OCI-LY1 (cell line): ENCODE measurements at regions not wholly inside any gene's neighbourhood (a gene's known extent, or its start where the extent isn't known, plus 50 kb on each side); places are given as distances from the start of the nearest gene placed in this dataset.

Source experiments
- H2AFZ ChIP-seq: fragments of 200-600 bp; sonication (generic), shearing (Covaris generic); 2 replicates; pipeline ENCODE4 v1.6.0; 2014; ENCODE audit warnings: antibody characterized with exemption, mild to moderate bottlenecking, low read length
- H3F3A ChIP-seq: fragments of 200-600 bp; sonication (generic), shearing (Covaris generic); 2 replicates; pipeline ENCODE4 v1.6.0; 2014; ENCODE audit warnings: mild to moderate bottlenecking, antibody characterized with exemption, low read length, moderate library complexity; ENCODE audit not compliant: insufficient read depth
- H3K27ac ChIP-seq: fragments of 200-600 bp; sonication (generic); 2 replicates; pipeline ENCODE4 v1.5.1; 2014; ENCODE audit warnings: low read length, mixed run types, mild to moderate bottlenecking, low read depth; ENCODE audit not compliant: poor library complexity, severe bottlenecking
- H3K27me3 ChIP-seq: fragments of 200-600 bp; sonication (generic); 2 replicates; pipeline ENCODE4 v1.6.0; 2014; ENCODE audit warnings: antibody characterized with exemption, mild to moderate bottlenecking, low read length, moderate library complexity; ENCODE audit not compliant: insufficient read depth
- H3K36me3 ChIP-seq: fragments of 200-600 bp; sonication (generic); 2 replicates; pipeline ENCODE4 v1.6.1; 2014; ENCODE audit warnings: mild to moderate bottlenecking, antibody characterized with exemption, low read length, moderate library complexity, mixed read lengths; ENCODE audit not compliant: insufficient read depth
- H3K4me1 ChIP-seq: fragments of 200-600 bp; sonication (generic); 2 replicates; pipeline ENCODE4 v1.5.1; 2014; ENCODE audit warnings: mild to moderate bottlenecking, low read length, moderate library complexity; ENCODE audit not compliant: insufficient read depth, severe bottlenecking
- H3K4me2 ChIP-seq: fragments of 200-600 bp; sonication (generic), shearing (Covaris generic); 2 replicates; pipeline ENCODE4 v1.6.1; 2014; ENCODE audit warnings: low read length
- H3K4me3 ChIP-seq: fragments of 200-600 bp; sonication (generic); 2 replicates; pipeline ENCODE4 v1.5.1; 2014; ENCODE audit warnings: low read length, low read depth, mild to moderate bottlenecking, mixed read lengths; ENCODE audit not compliant: poor library complexity, severe bottlenecking
- H3K79me2 ChIP-seq: fragments of 200-600 bp; shearing (Covaris generic); 2 replicates; pipeline ENCODE4 v1.6.1; 2016; ENCODE audit warnings: mixed run types, low read length, mixed read lengths; ENCODE audit not compliant: insufficient read depth
- H3K9ac ChIP-seq: fragments of 200-600 bp; sonication (generic), shearing (Covaris generic); 2 replicates; pipeline ENCODE4 v1.6.1; 2014; ENCODE audit warnings: mild to moderate bottlenecking, low read length, mixed read lengths
- H3K9me2 ChIP-seq: fragments of 200-600 bp; sonication (generic), shearing (Covaris generic); 2 replicates; pipeline ENCODE4 v1.6.1; 2014; ENCODE audit warnings: low read depth, mild to moderate bottlenecking, low read length, mixed read lengths
- H3K9me3 ChIP-seq: fragments of 200-600 bp; shearing (Covaris generic); 2 replicates; pipeline ENCODE4 v1.6.1; 2014; ENCODE audit warnings: low read length, mixed read lengths
- H4K20me1 ChIP-seq: fragments of 200-600 bp; sonication (generic), shearing (Covaris generic); 2 replicates; pipeline ENCODE4 v1.6.0; 2016; ENCODE audit warnings: mild to moderate bottlenecking, low read length; ENCODE audit not compliant: insufficient read depth
- EZH2 ChIP-seq: fragments of 200-600 bp; sonication (generic), shearing (Covaris generic); IDR thresholded peaks from 2 replicates; pipeline ENCODE4 v1.8.0; 2017; ENCODE audit warnings: borderline replicate concordance, mixed run types, mild to moderate bottlenecking, antibody characterized with exemption, low read length, moderate library complexity, mixed read lengths
- TF ChIP-seq, protein P1 (sequence below): fragments of 200-600 bp; sonication (generic), shearing (Covaris generic); IDR thresholded peaks from 2 replicates; pipeline ENCODE4 v1.5.1; 2017; ENCODE audit warnings: mild to moderate bottlenecking, antibody characterized with exemption, low read length, moderate library complexity, mixed read lengths

DNA sequence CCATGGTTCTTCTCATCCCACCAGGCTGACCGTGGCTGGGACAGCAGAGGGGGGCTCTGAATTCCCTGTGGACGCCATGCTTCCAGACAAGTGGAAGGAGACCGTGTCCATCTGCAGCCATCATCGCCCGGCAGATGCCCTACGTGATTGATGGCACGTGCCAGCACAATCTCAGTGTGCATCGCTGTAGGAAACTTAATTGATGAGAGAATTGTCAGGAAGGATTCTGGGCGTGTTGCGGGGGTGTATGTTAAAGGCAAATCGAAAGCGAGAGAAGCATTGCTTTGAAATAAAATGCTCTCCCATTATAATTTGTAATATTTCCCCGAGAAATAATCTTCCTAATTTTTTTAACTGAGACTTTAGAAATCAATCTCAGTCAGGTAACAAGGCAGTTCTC is 185.5 kb upstream of the CDH4 start:
- H3F3A ChIP-seq, result no peaks in the 10 kb centered on the region
- H3K27ac ChIP-seq, result no peak overlapping the region
- no peaks in the 10 kb centered on the region for H3K27me3 ChIP-seq
- H3K9me2 ChIP-seq, result no peaks in the 10 kb centered on the region
- H3K4me2 ChIP-seq, result no peak overlapping the region
- no peaks in the 10 kb centered on the region for H3K4me1 ChIP-seq
- no peak overlapping the region for H3K9ac ChIP-seq
- TF ChIP-seq, protein P1, sequence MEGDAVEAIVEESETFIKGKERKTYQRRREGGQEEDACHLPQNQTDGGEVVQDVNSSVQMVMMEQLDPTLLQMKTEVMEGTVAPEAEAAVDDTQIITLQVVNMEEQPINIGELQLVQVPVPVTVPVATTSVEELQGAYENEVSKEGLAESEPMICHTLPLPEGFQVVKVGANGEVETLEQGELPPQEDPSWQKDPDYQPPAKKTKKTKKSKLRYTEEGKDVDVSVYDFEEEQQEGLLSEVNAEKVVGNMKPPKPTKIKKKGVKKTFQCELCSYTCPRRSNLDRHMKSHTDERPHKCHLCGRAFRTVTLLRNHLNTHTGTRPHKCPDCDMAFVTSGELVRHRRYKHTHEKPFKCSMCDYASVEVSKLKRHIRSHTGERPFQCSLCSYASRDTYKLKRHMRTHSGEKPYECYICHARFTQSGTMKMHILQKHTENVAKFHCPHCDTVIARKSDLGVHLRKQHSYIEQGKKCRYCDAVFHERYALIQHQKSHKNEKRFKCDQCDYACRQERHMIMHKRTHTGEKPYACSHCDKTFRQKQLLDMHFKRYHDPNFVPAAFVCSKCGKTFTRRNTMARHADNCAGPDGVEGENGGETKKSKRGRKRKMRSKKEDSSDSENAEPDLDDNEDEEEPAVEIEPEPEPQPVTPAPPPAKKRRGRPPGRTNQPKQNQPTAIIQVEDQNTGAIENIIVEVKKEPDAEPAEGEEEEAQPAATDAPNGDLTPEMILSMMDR, result no peak
- TF ChIP-seq EZH2, result no peak
- H3K4me3 ChIP-seq, result no peak overlapping the region
- H4K20me1 ChIP-seq, result no peaks in the 10 kb centered on the region
- H3K79me2 ChIP-seq, result no peaks in the 10 kb centered on the region
- H3K9me3 ChIP-seq, result no peaks in the 10 kb centered on the region
- no peaks in the 10 kb centered on the region for H3K36me3 ChIP-seq
- no peak overlapping the region for H2AFZ ChIP-seq

DNA sequence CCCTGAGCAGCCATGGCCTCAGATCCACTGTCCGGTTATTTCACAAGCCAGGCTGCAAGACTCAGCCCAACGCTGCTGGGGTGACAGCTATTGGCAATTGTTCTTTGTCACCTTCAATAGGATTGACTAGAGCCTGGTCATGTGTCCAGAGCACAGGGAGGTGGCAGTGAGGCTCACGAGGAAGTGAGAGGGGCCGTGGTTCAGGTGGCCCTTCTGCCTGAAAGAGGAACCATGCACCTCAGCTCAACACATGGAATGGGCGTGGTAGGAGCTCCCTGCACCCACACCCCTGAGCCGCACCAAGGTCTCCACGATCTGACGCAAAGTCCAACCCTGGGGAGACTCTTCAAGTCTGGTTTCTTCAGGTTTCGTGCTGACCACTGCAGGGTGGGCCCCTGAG is 184.8 kb upstream of the CDH4 start:
- Histone ChIP-seq H3K9me2 (no peaks in the 10 kb centered on the region), H2AFZ (no peak overlapping the region), H3K79me2 (no peaks in the 10 kb centered on the region), H3K4me1 (no peaks in the 10 kb centered on the region), H3K9ac (no peak overlapping the region), H3K36me3 (no peaks in the 10 kb centered on the region), H3K9me3 (no peaks in the 10 kb centered on the region), H3K4me2 (no peak overlapping the region), H3K27ac (no peak overlapping the region), H3F3A (no peaks in the 10 kb centered on the region), H3K4me3 (no peak overlapping the region), H3K27me3 (no peaks in the 10 kb centered on the region), H4K20me1 (no peaks in the 10 kb centered on the region)
- TF ChIP-seq, protein P1, result no peak
- TF ChIP-seq EZH2, result no peak

DNA sequence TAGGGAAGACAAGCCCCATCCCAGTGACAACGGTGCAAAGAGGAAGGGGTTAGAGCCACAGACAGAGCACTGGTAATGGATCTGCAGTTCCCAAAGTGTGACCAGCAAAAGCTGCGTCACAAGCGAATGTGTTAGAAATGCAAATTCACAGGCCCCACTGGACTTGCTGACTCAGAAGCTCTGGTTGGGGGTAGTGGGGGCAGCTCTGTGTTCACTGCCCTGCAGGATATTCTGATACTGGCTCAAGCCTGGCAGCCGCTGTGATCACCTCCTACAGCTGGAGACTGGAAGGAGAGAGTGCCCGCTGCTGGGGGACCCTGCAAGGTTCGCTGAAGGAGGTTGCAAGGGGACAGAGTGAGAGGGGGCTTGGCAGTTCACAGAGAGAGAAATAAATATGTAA is 179.7 kb upstream of the CDH4 start:
- Histone ChIP-seq H3K9me3 (no peaks in the 10 kb centered on the region), H3K4me2 (no peak overlapping the region), H3K36me3 (no peaks in the 10 kb centered on the region), H3K27ac (no peak overlapping the region), H3K9me2 (no peaks in the 10 kb centered on the region), H3K4me1 (no peaks in the 10 kb centered on the region), H4K20me1 (no peaks in the 10 kb centered on the region), H3K79me2 (no peaks in the 10 kb centered on the region), H3K27me3 (no peaks in the 10 kb centered on the region), H2AFZ (no peak overlapping the region), H3F3A (no peaks in the 10 kb centered on the region), H3K4me3 (no peak overlapping the region), H3K9ac (no peak overlapping the region)
- TF ChIP-seq, protein P1, result no peak
- no peak for TF ChIP-seq EZH2
